SK-N-SH (cell line): ENCODE measurements at regions not wholly inside any gene's neighbourhood (a gene's known extent, or its start where the extent isn't known, plus 50 kb on each side); places are given as distances from the start of the nearest gene placed in this dataset.

Experiments
- CTCF ChIP-seq: fragments of 200-600 bp; sonication (generic); IDR thresholded peaks from 2 replicates; pipeline ENCODE4 v1.6.1; 2017; ENCODE audit warnings: antibody characterized with exemption, mild to moderate bottlenecking, moderate library complexity
- JUND ChIP-seq: IDR thresholded peaks from 2 replicates; pipeline ENCODE4 v1.4.0; 2012
- POLR2AphosphoS5 ChIP-seq: IDR thresholded peaks from 2 replicates; pipeline ENCODE4 v1.6.1; 2012; ENCODE audit warnings: low read depth, low read length
- RAD21 ChIP-seq: IDR thresholded peaks from 2 replicates; pipeline ENCODE4 v1.6.1; 2012; ENCODE audit warnings: mild to moderate bottlenecking, low read length
- RCOR1 ChIP-seq: fragments of 150-350 bp; IDR thresholded peaks from 2 replicates; pipeline ENCODE4 v1.6.1; 2017; ENCODE audit warnings: antibody characterized with exemption, low read length
- YY1 ChIP-seq: IDR thresholded peaks from 2 replicates; pipeline ENCODE4 v1.4.0; 2012; ENCODE audit warnings: low read depth, mild to moderate bottlenecking

DNA sequence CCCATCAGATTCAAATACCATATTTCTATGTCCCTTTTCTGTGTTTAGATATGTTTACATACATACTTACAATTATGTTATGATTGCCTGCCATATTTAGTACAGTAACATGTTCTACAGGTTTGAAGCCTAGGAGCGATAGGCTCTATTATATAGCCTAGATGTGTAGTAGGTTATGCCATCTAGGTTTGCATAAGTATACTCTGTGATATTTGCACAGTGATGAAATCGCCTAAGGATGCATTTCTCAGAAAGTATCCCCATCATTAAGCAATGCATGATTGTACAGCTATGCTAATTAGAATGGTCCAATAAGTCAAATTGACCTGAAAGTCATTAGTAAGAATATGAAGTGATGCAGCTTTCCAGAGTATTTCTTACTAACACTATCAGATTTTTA, 1171.7 kb upstream of the LRRTM3 start:
- TF ChIP-seq RAD21 (no peak), YY1 (no peak), CTCF (no peak), POLR2AphosphoS5 (no peak), JUND (no peak), RCOR1 (no peak)
